Panc1 (cell line): ENCODE measurements at regions not wholly inside any gene's neighbourhood (a gene's known extent, or its start where the extent isn't known, plus 50 kb on each side); places are given as distances from the start of the nearest gene placed in this dataset.

Experiments
- ATAC-seq: fragments of 200-7000 bp; cut with Tn5 transposase; 2 replicates; pipeline ENCODE4 v1.9.1; 2020; ENCODE audit warnings: mild to moderate bottlenecking, moderate library complexity
- BruUV-seq: library from RNA; stranded (reverse); fragments of 400-500 nt; replicated peaks from 2 replicates; lab custom pipeline; 2021; lab: Mats Ljungman, UMichigan
- CTCF ChIA-PET: fragments of 300-600 bp; sonication (Branson Sonifier 250); formaldehyde crosslinking; loops from one replicate; lab custom pipeline; 2022; ENCODE audit warnings: antibody characterized with exemption; lab: Charles Lee
- POLR2A ChIA-PET: fragments of 300-600 bp; sonication (Branson Sonifier 250); formaldehyde crosslinking; loops from one replicate; lab custom pipeline; 2022; ENCODE audit warnings: antibody characterized with exemption; lab: Charles Lee
- DNase-seq: peaks from one replicate; pipeline ENCODE4 v3.0.0-alpha.2; 2010; ENCODE audit warnings: low read depth, low spot score
- H3K27ac ChIP-seq: 2 replicates; pipeline ENCODE4 v1.5.1; 2011; ENCODE audit warnings: mild to moderate bottlenecking, low read length, inconsistent platforms
- H3K27me3 ChIP-seq: fragments of 200-500 bp; sonication (Bioruptor generic); 2 replicates; pipeline ENCODE4 v1.6.0; 2014; ENCODE audit warnings: low read length, inconsistent platforms; ENCODE audit not compliant: control insufficient read depth, insufficient read depth
- H3K36me3 ChIP-seq: fragments of 200-500 bp; sonication (Bioruptor generic); 2 replicates; pipeline ENCODE4 v1.5.1; 2014; ENCODE audit warnings: inconsistent platforms, mild to moderate bottlenecking, low read length, moderate library complexity; ENCODE audit not compliant: control insufficient read depth, insufficient read depth
- H3K4me1 ChIP-seq: 2 replicates; pipeline ENCODE4 v1.5.1; 2011; ENCODE audit warnings: inconsistent platforms, mild to moderate bottlenecking, low read length, moderate library complexity; ENCODE audit not compliant: control insufficient read depth, insufficient read depth
- H3K4me3 ChIP-seq, 2 experiments: 2 replicates each; pipeline ENCODE4 v1.5.1; 2011 to 2012; ENCODE audit warnings: low read depth in 2 of 2, low read length in 2 of 2, mild to moderate bottlenecking in 2 of 2, inconsistent platforms in 1 of 2, moderate library complexity in 1 of 2
- H3K9me3 ChIP-seq: fragments of 200-500 bp; sonication (Bioruptor generic); 2 replicates; pipeline ENCODE4 v1.5.1; 2014; ENCODE audit warnings: low read depth, mild to moderate bottlenecking, inconsistent platforms, low read length, moderate library complexity; ENCODE audit not compliant: control insufficient read depth, insufficient read depth
- CTCF ChIP-seq: fragments of 450-650 bp; IDR thresholded peaks from 2 replicates; pipeline ENCODE4 v1.5.1; 2017; ENCODE audit warnings: mild to moderate bottlenecking
- REST ChIP-seq, 2 experiments: IDR thresholded peaks; 2 replicates each; pipeline ENCODE4 v1.6.1; 2011 to 2012; ENCODE audit warnings: low read depth in 2 of 2, control low read depth in 1 of 2, low read length in 1 of 2, mild to moderate bottlenecking in 1 of 2, moderate library complexity in 1 of 2; ENCODE audit not compliant: insufficient read depth in 1 of 2
- SIN3A ChIP-seq: IDR thresholded peaks from 2 replicates; pipeline ENCODE4 v1.6.1; 2012; ENCODE audit warnings: low read depth, mild to moderate bottlenecking, low read length, moderate library complexity, borderline replicate concordance; ENCODE audit not compliant: insufficient read depth
- in situ Hi-C: cut with HindIII; loops from 2 replicates; pipeline ENCODE4 v1.10.0; 2016; ENCODE audit warnings: low sequenced_read_pairs, low pct_unique_long_range_greater_than_20kb
- intact Hi-C: fragments of 100-400 bp; cut with micrococcal nuclease; formaldehyde crosslinking; loops from one replicate; pipeline ENCODE4 v1.10.0; 2022; ENCODE audit not compliant: unreplicated experiment

DNA sequence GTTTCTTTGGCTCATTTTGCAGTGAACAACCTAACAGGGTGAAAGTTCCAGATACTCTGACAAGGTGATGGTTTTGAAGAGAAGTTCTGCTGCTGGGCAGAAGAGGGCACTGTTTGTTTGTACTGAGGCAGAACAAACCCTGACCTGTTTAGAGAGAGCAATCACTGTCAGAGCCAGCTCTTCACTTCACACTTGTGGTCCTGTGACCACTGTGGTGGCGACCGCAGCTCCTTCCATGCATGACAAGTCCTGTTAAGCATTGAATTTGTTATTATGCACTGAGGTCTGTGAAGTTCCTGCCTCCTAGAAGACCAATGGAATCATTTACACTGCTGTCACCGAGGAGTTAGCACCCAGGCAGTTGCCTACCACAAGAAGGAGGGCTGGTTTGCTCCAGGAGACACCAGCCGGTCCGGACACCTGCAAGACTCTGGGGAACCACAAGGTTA is 86.6 kb downstream of the ZNF330 start:
- BruUV-seq = no TSS peak
- TF ChIP-seq REST (IDR thresholded peaks at IDR 0.05; ENCODE audit: insufficient read depth in 1 of 2, low read depth in 2 of 2, low read length in 1 of 2) (no peak), CTCF (peak; percentile 75)
- no peak overlapping the region for H3K27ac ChIP-seq

DNA sequence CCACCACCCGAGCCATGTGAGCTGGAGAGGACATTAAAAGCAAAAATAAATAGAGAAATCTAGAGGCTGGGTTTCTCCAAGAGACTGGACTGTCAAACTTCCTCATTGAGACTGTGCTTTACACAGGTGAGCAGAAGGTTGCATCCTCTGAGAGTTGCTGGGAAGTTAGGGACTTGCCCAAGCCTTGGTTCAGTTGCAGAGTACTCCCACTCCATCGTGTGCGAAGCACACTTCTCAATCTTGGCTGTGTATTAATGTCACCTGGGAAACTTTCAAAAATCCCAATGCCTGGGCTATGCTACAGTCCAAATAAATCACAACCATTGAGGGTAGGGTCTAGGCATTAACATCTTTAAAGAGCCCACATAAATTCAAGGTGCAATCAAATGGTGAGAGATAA is 89.2 kb downstream of the ZNF330 start:
- in situ Hi-C loops (no loop called here), intact Hi-C loops (loop anchor here (10.0 kb wide), 1 partner anchor 155 kb away; no protein-coding TSS in a partner anchor)
- Histone ChIP-seq H3K4me3 (no peak overlapping the region), H3K27me3 (no peaks in the 10 kb centered on the region), H3K9me3 (no peaks in the 10 kb centered on the region), H3K4me1 (no peaks in the 10 kb centered on the region), H3K36me3 (no peaks in the 10 kb centered on the region), H3K27ac (no peak overlapping the region)
- no TSS peak for BruUV-seq
- ChIA-PET CTCF (no interaction called here), POLR2A (no interaction called here)
- no peak for DNase-seq
- no peak for ATAC-seq
- no peak for TF ChIP-seq CTCF
- no peak for TF ChIP-seq SIN3A

More for the DNA sequence above, 86.6 kb downstream of the ZNF330 start:
- no peaks in the 10 kb centered on the region for H3K9me3 ChIP-seq
- ATAC-seq = peak; percentile 92
- no peaks in the 10 kb centered on the region for H3K4me1 ChIP-seq
- ChIA-PET POLR2A (no interaction called here), CTCF (no interaction called here)
- H3K4me3 ChIP-seq = no peak overlapping the region
- intact Hi-C loops = loop anchor here (10.0 kb wide), 1 partner anchor 152 kb away; no protein-coding TSS in a partner anchor
- no peaks in the 10 kb centered on the region for H3K36me3 ChIP-seq
- no peaks in the 10 kb centered on the region for H3K27me3 ChIP-seq
- in situ Hi-C loops = no loop called here
- DNase-seq = peak; percentile 46
